ENCODE measurements at regions not wholly inside any gene's neighbourhood (a gene's known extent, or its start where the extent isn't known, plus 50 kb on each side); places are given as distances from the start of the nearest gene placed in this dataset.

- H3K4me3 ChIP-seq (ENCODE audit: low read depth, low read length): no peak overlapping the region
- DNase-seq (ENCODE audit: low read depth): no peak
- TF ChIP-seq, protein P1, sequence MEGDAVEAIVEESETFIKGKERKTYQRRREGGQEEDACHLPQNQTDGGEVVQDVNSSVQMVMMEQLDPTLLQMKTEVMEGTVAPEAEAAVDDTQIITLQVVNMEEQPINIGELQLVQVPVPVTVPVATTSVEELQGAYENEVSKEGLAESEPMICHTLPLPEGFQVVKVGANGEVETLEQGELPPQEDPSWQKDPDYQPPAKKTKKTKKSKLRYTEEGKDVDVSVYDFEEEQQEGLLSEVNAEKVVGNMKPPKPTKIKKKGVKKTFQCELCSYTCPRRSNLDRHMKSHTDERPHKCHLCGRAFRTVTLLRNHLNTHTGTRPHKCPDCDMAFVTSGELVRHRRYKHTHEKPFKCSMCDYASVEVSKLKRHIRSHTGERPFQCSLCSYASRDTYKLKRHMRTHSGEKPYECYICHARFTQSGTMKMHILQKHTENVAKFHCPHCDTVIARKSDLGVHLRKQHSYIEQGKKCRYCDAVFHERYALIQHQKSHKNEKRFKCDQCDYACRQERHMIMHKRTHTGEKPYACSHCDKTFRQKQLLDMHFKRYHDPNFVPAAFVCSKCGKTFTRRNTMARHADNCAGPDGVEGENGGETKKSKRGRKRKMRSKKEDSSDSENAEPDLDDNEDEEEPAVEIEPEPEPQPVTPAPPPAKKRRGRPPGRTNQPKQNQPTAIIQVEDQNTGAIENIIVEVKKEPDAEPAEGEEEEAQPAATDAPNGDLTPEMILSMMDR (conservative IDR thresholded peaks at IDR 0.05; ENCODE audit: low read depth, low read length): no peak
Observed at GRCh38 chr6:30824698-30825097, 59.6 kb upstream of the DDR1 start.

DNA sequence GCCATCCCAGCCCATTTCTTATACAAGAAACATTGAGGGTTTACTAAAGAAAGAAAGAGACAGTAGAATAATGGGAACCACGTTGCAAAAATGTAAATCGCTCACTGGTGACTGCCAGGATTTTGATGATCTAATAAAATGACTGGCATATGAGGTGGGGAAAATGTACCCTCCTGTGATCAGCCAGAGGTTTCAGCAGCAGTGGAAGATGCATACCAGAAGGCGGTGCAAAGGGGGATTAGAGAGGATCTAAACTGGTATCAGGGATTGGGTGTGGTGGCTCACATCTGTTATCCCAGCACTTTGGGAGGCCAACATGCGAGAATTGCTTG lies 60.8 kb upstream of the DDR1 start:
- H3K4me3 ChIP-seq (ENCODE audit: low read depth, low read length): no peak overlapping the region
- DNase-seq (ENCODE audit: low read depth): no peak
- TF ChIP-seq, protein P1 (conservative IDR thresholded peaks at IDR 0.05; ENCODE audit: low read depth, low read length): no peak

GRCh38 chr6:30821862-30822784 lies 62.2 kb upstream of the DDR1 start:
- DNase-seq (ENCODE audit: low read depth): no peak
- H3K4me3 ChIP-seq (ENCODE audit: low read depth, low read length): no peak overlapping the region
- TF ChIP-seq, protein P1 (conservative IDR thresholded peaks at IDR 0.05; ENCODE audit: low read depth, low read length): peak; percentile 65

GRCh38 chr6:30820193-30820592 lies 64.1 kb upstream of the DDR1 start:
- TF ChIP-seq, protein P1 (conservative IDR thresholded peaks at IDR 0.05; ENCODE audit: low read depth, low read length): peak; percentile 36
- H3K4me3 ChIP-seq (ENCODE audit: low read depth, low read length): no peak overlapping the region
- no peak for DNase-seq (ENCODE audit: low read depth)

- TF ChIP-seq, protein P1 (conservative IDR thresholded peaks at IDR 0.05; ENCODE audit: low read depth, low read length): no peak
- no peak for DNase-seq (ENCODE audit: low read depth)
- no peak overlapping the region for H3K4me3 ChIP-seq (ENCODE audit: low read depth, low read length)
Observed at GRCh38 chr6:30819297-30819917, 64.9 kb upstream of the DDR1 start.

DNA sequence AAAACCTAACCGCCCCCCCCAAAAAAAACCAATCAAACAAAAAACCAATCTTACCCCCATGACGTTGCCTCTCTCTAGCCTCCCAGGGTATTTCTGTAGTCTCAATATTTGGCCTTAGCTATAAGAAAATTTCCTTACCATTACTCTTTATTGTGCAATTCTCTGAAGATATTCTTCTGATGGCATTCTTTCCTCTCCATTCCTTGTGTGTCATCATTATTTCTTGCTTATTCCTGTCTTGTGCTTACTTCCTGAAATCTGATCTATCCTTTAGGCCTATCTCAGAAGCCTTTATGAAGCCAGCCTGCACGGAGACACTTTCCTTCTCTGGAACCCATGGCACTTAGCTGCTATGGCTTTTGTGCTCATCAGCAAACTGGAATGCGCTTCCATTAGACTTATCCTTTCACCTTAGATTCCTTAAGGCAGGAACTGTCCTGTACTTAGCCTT lies 65.9 kb upstream of the DDR1 start:
- no peak for DNase-seq (ENCODE audit: low read depth)
- TF ChIP-seq, protein P1 (conservative IDR thresholded peaks at IDR 0.05; ENCODE audit: low read depth, low read length): no peak
- no peak overlapping the region for H3K4me3 ChIP-seq (ENCODE audit: low read depth, low read length)
